ENCODE measurements at regions not wholly inside any gene's neighbourhood (a gene's known extent, or its start where the extent isn't known, plus 50 kb on each side); places are given as distances from the start of the nearest gene placed in this dataset.
"Not testable (repeated sequence)": the region's sequence is repeated elsewhere in the genome, so short reads cannot be mapped to it uniquely, and the experiment has no call there.

- DNase-seq, result not testable (repeated sequence)
These were observed 50.3 kb upstream of the CYP2B6 start for GRCh38 chr19:40940771-40941170.

- not testable (repeated sequence) for DNase-seq
These were observed 53.1 kb upstream of the CYP2B6 start for GRCh38 chr19:40938007-40938406.

- DNase-seq, result no peak
These were observed 54.3 kb upstream of the CYP2B6 start for GRCh38 chr19:40936755-40937154.

- no peak for DNase-seq
These were observed 51.0 kb upstream of the CYP2A7 start for GRCh38 chr19:40933025-40933424.

GRCh38 chr19:40932008-40932959 is 50.3 kb upstream of the CYP2A7 start:
- DNase-seq, result peak; percentile 28

Measured in MV-4-11 (cell line).